IMR-90 (cell line): ENCODE measurements at regions not wholly inside any gene's neighbourhood (a gene's known extent, or its start where the extent isn't known, plus 50 kb on each side); places are given as distances from the start of the nearest gene placed in this dataset.

Source experiments
- ATAC-seq: fragments of 200-7000 bp; cut with Tn5 transposase; 2 replicates; pipeline ENCODE4 v1.9.1; 2020; ENCODE audit warnings: low read depth, mild to moderate bottlenecking, moderate library complexity
- BruUV-seq: library from RNA; stranded (reverse); fragments of 400-500 nt; replicated peaks from 2 replicates; lab custom pipeline; 2021; lab: Mats Ljungman, UMichigan
- CTCF ChIA-PET: fragments of 300-600 bp; formaldehyde crosslinking; extraction: SDS; loops from one replicate; lab custom pipeline; 2021; ENCODE audit warnings: antibody characterized with exemption; lab: Yijun Ruan, JAX
- POLR2A ChIA-PET: fragments of 300-600 bp; sonication (Branson Sonifier 250); formaldehyde crosslinking; loops from one replicate; lab custom pipeline; 2022; ENCODE audit warnings: antibody characterized with exemption; ENCODE audit not compliant: unreplicated experiment; lab: Charles Lee
- DNase-seq: peaks from one replicate; pipeline ENCODE4 v3.0.0; 2013
- H2AFZ ChIP-seq: replicated peaks from 2 replicates; pipeline ENCODE3; 2013; ENCODE audit warnings: low read length, mild to moderate bottlenecking; ENCODE audit not compliant: poor library complexity
- H2AK5ac ChIP-seq: 2 replicates; pipeline ENCODE4 v1.6.1; 2013; ENCODE audit warnings: low read depth, low read length, inconsistent platforms
- H2AK9ac ChIP-seq: replicated peaks from 2 replicates; pipeline ENCODE3; 2013; ENCODE audit warnings: mild to moderate bottlenecking, low read depth, low read length, moderate library complexity; ENCODE audit not compliant: poor library complexity
- H2BK120ac ChIP-seq: 2 replicates; pipeline ENCODE4 v1.6.1; 2013; ENCODE audit warnings: low read depth, low read length, inconsistent platforms
- H2BK15ac ChIP-seq: 3 replicates; pipeline ENCODE4 v1.6.1; 2013; ENCODE audit warnings: low read depth, low read length, inconsistent platforms
- H2BK20ac ChIP-seq: 2 replicates; pipeline ENCODE4 v1.6.1; 2013; ENCODE audit warnings: low read depth, mild to moderate bottlenecking, inconsistent platforms, low read length, moderate library complexity
- H2BK5ac ChIP-seq: 2 replicates; pipeline ENCODE4 v1.6.1; 2013; ENCODE audit warnings: mild to moderate bottlenecking, low read depth, low read length, inconsistent platforms; ENCODE audit not compliant: poor library complexity, severe bottlenecking
- H3K14ac ChIP-seq: replicated peaks from 2 replicates; pipeline ENCODE4 v1.6.1; 2013; ENCODE audit warnings: low read depth, low read length, inconsistent platforms
- H3K18ac ChIP-seq: 2 replicates; pipeline ENCODE4 v1.6.1; 2013; ENCODE audit warnings: low read depth, low read length, control low read depth
- H3K23ac ChIP-seq: 2 replicates; pipeline ENCODE4 v1.6.1; 2013; ENCODE audit warnings: low read depth, low read length, inconsistent platforms
- H3K27ac ChIP-seq: 2 replicates; pipeline ENCODE4 v1.5.1; 2013; ENCODE audit warnings: mild to moderate bottlenecking, control low read depth, low read length; ENCODE audit not compliant: insufficient read depth
- H3K27me3 ChIP-seq: 2 replicates; pipeline ENCODE4 v1.6.1; 2013; ENCODE audit warnings: low read length; ENCODE audit not compliant: control insufficient read depth, insufficient read depth
- H3K36me3 ChIP-seq: 2 replicates; pipeline ENCODE4 v1.6.1; 2013; ENCODE audit warnings: low read length, mixed read lengths; ENCODE audit not compliant: control insufficient read depth, insufficient read depth
- H3K4ac ChIP-seq: 2 replicates; pipeline ENCODE4 v1.6.1; 2013; ENCODE audit warnings: low read depth, low read length, inconsistent platforms
- H3K4me1 ChIP-seq: 2 replicates; pipeline ENCODE4 v1.6.1; 2013; ENCODE audit warnings: low read length, mixed read lengths; ENCODE audit not compliant: control insufficient read depth, insufficient read depth
- H3K4me2 ChIP-seq: 2 replicates; pipeline ENCODE4 v1.6.1; 2013; ENCODE audit warnings: low read depth, mild to moderate bottlenecking, control low read depth, low read length, moderate library complexity
- H3K4me3 ChIP-seq: 2 replicates; pipeline ENCODE4 v1.5.1; 2013; ENCODE audit warnings: low read depth, mild to moderate bottlenecking, control low read depth, low read length, moderate library complexity; ENCODE audit not compliant: insufficient read depth
- H3K56ac ChIP-seq: 2 replicates; pipeline ENCODE4 v1.6.1; 2013; ENCODE audit warnings: low read length, inconsistent platforms; ENCODE audit not compliant: insufficient read depth; ENCODE audit errors: extremely low read depth
- H3K79me1 ChIP-seq, 2 experiments: 2 replicates each; pipeline ENCODE4 v1.6.1; 2013; ENCODE audit warnings: low read length in 2 of 2, inconsistent platforms in 1 of 2, low read depth in 1 of 2
- H3K9ac ChIP-seq: 2 replicates; pipeline ENCODE4 v1.6.1; 2013; ENCODE audit warnings: low read depth, low read length, control low read depth
- H3K9me1 ChIP-seq: 2 replicates; pipeline ENCODE4 v1.6.1; 2013; ENCODE audit warnings: low read length, inconsistent platforms; ENCODE audit not compliant: insufficient read depth
- H3K9me3 ChIP-seq: 2 replicates; pipeline ENCODE4 v1.6.1; 2013; ENCODE audit warnings: low read length; ENCODE audit not compliant: control insufficient read depth, insufficient read depth
- H4K20me1 ChIP-seq: 2 replicates; pipeline ENCODE4 v1.6.1; 2013; ENCODE audit warnings: low read length, inconsistent platforms; ENCODE audit not compliant: insufficient read depth
- H4K5ac ChIP-seq: 2 replicates; pipeline ENCODE4 v1.6.1; 2013; ENCODE audit warnings: mild to moderate bottlenecking, low read depth, low read length, control low read depth
- H4K8ac ChIP-seq, 2 experiments: 2 replicates each; pipeline ENCODE4 v1.6.1; 2013; ENCODE audit warnings: low read depth in 2 of 2, low read length in 2 of 2, control low read depth in 1 of 2, inconsistent platforms in 1 of 2
- H4K91ac ChIP-seq: 2 replicates; pipeline ENCODE4 v1.6.1; 2013; ENCODE audit warnings: low read depth, low read length, inconsistent platforms; ENCODE audit not compliant: insufficient read depth
- FOS ChIP-seq: fragments of 150-350 bp; IDR thresholded peaks from 2 replicates; pipeline ENCODE4 v1.6.1; 2016; ENCODE audit warnings: low read depth, low read length
- MAZ ChIP-seq: IDR thresholded peaks from 2 replicates; pipeline ENCODE4 v1.6.1; 2012; ENCODE audit warnings: low read depth, mild to moderate bottlenecking, low read length, improper control_type of control experiment, moderate library complexity, borderline replicate concordance
- NFE2L2 ChIP-seq: fragments of 150-350 bp; IDR thresholded peaks from 2 replicates; pipeline ENCODE4 v1.6.1; 2016; ENCODE audit warnings: low read depth, mild to moderate bottlenecking, low read length
- POLR2A ChIP-seq: IDR thresholded peaks from 2 replicates; pipeline ENCODE4 v1.6.1; 2012; ENCODE audit warnings: mild to moderate bottlenecking, low read depth, low read length
- WGBS, 2 experiments: methylation state at CpG; one replicate each; pipeline versions ENCODE4 v1.1.5 to v1.1.7; 2013; ENCODE audit warnings: missing lambda C conversion rate in 2 of 2; ENCODE audit not compliant: insufficient read length in 1 of 2; ENCODE audit errors: extremely low coverage in 2 of 2; 5-methylcytosine and 5-hydroxymethylcytosine counted together
- dilution Hi-C: fragments of 300-500 bp; cut with HindIII; formaldehyde crosslinking; loops from one replicate; pipeline ENCODE4 v1.14.3; 2018; ENCODE audit warnings: low sequenced_read_pairs; ENCODE audit not compliant: unreplicated experiment
- in situ Hi-C: fragments of 300-500 bp; cut with MboI; formaldehyde crosslinking; loops from 3 replicates; pipeline ENCODE4 v1.14.3; 2019; ENCODE audit warnings: low sequenced_read_pairs, inconsistent platforms, mixed read lengths
- intact Hi-C: fragments of 100-400 bp; cut with micrococcal nuclease; formaldehyde crosslinking; loops from 2 replicates; pipeline ENCODE4 v1.10.0; 2022
- TF ChIP-seq, protein P1 (sequence below): fragments of 150-350 bp; IDR thresholded peaks from 2 replicates; pipeline ENCODE4 v1.6.1; 2016; ENCODE audit warnings: low read depth, mild to moderate bottlenecking, low read length, moderate library complexity, borderline replicate concordance

- Histone ChIP-seq H4K8ac (no peak overlapping the region), H3K56ac (no peak overlapping the region), H3K27me3 (peaks cover 5% of the 10 kb centered on the region), H4K5ac (no peak overlapping the region), H3K14ac (no peak overlapping the region), H3K4me1 (peaks cover 2% of the 10 kb centered on the region; the same call in 1 of the 2 replicates), H2BK5ac (no peak overlapping the region), H4K91ac (no peak overlapping the region), H3K79me1 (no peaks in the 10 kb centered on the region), H3K9ac (no peak overlapping the region), H2AK9ac (no peak overlapping the region), H2BK15ac (no peak overlapping the region), H2AK5ac (no peak overlapping the region), H3K9me3 (peaks cover 9% of the 10 kb centered on the region), H4K20me1 (no peaks in the 10 kb centered on the region), H3K4ac (no peak overlapping the region), H3K23ac (no peak overlapping the region), H3K36me3 (no peaks in the 10 kb centered on the region), H3K18ac (no peak overlapping the region), H2BK20ac (no peak overlapping the region), H3K4me2 (no peak overlapping the region), H3K4me3 (no peak overlapping the region), H2AFZ (no peak overlapping the region), H2BK120ac (no peak overlapping the region), H3K9me1 (no peaks in the 10 kb centered on the region), H3K27ac (no peak overlapping the region)
- intact Hi-C loops (no loop called here), dilution Hi-C loops (no loop called here), in situ Hi-C loops (no loop called here)
- DNase-seq (no peak), ATAC-seq (no peak)
- TF ChIP-seq FOS, result no peak
- TF ChIP-seq POLR2A, result no peak
- TF ChIP-seq, protein P1, sequence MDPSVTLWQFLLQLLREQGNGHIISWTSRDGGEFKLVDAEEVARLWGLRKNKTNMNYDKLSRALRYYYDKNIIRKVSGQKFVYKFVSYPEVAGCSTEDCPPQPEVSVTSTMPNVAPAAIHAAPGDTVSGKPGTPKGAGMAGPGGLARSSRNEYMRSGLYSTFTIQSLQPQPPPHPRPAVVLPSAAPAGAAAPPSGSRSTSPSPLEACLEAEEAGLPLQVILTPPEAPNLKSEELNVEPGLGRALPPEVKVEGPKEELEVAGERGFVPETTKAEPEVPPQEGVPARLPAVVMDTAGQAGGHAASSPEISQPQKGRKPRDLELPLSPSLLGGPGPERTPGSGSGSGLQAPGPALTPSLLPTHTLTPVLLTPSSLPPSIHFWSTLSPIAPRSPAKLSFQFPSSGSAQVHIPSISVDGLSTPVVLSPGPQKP, result no peak
- no peak for TF ChIP-seq MAZ
- TF ChIP-seq NFE2L2, result no peak
- CTCF ChIA-PET, result interaction anchor here (1.1 kb wide), 1 partner anchor 83 kb away, joined by 3 read pairs; no protein-coding TSS in a partner anchor
- POLR2A ChIA-PET, result no interaction called here
- no CpG with 5 or more reads among the region's 2 CpGs for WGBS, 2 experiments
- BruUV-seq, result no TSS peak
Measured at GRCh38 chr6:14266266-14266665, 148.7 kb downstream of the CD83 start.
